GM12878 (cell line): ENCODE measurements at regions not wholly inside any gene's neighbourhood (a gene's known extent, or its start where the extent isn't known, plus 50 kb on each side); places are given as distances from the start of the nearest gene placed in this dataset.

Experiments used
- ATAC-seq: fragments of 200-7000 bp; cut with Tn5 transposase; 3 replicates; pipeline ENCODE4 v1.9.1; 2020; ENCODE audit warnings: mild to moderate bottlenecking, moderate library complexity
- BruUV-seq: library from RNA; stranded (reverse); fragments of 400-500 nt; replicated peaks from 2 replicates; lab custom pipeline; 2021; lab: Mats Ljungman, UMichigan
- CTCF ChIA-PET: fragments of 300-600 bp; sonication (Branson Sonifier 250); formaldehyde crosslinking; extraction: SDS; loops from one replicate; lab custom pipeline; 2021; ENCODE audit warnings: inconsistent platforms; lab: Yijun Ruan, JAX
- POLR2A ChIA-PET: fragments of 350-600 bp; formaldehyde crosslinking; extraction: SDS; loops from one replicate; lab custom pipeline; 2021; ENCODE audit warnings: inconsistent platforms; lab: Charles Lee
- RAD21 ChIA-PET: fragments of 300-600 bp; sonication (Branson Sonifier 250); formaldehyde crosslinking; loops from one replicate; lab custom pipeline; 2023; ENCODE audit warnings: antibody characterized with exemption; ENCODE audit not compliant: unreplicated experiment; lab: Charles Lee
- SMC1A ChIA-PET: fragments of 300-600 bp; sonication (Branson Sonifier 250); formaldehyde crosslinking; loops from one replicate; lab custom pipeline; 2023; ENCODE audit not compliant: unreplicated experiment, uncharacterized antibody; lab: Charles Lee
- DNase-seq: peaks from one replicate; pipeline ENCODE4 v3.0.0-alpha.2; 2011; ENCODE audit warnings: low read depth, low spot score
- FAIRE-seq: peaks from 3 replicates; lab custom pipeline; 2011; peaks lifted over from hg19 to GRCh38; lab: Jason Lieb, UNC
- H2AFZ ChIP-seq: 2 replicates; pipeline ENCODE4 v1.6.0; 2011; ENCODE audit warnings: low read depth, low read length, control low read depth; ENCODE audit not compliant: control insufficient read depth
- H3K27ac ChIP-seq: 2 replicates; pipeline ENCODE4 v1.5.1; 2011; ENCODE audit warnings: control low read depth; ENCODE audit not compliant: control insufficient read depth, insufficient read depth
- H3K27me3 ChIP-seq, 2 experiments: replicated peaks in 1 of 2; 2 replicates each; pipeline versions ENCODE4 v1.6.0 to v1.6.1; 2011; ENCODE audit warnings: low read length in 1 of 2; ENCODE audit not compliant: control insufficient read depth in 2 of 2, insufficient read depth in 2 of 2
- H3K36me3 ChIP-seq, 2 experiments: 2 replicates each; pipeline ENCODE4 v1.5.1; 2011; ENCODE audit warnings: low read length in 1 of 2; ENCODE audit not compliant: control insufficient read depth in 2 of 2, insufficient read depth in 2 of 2
- H3K4me1 ChIP-seq: 2 replicates; pipeline ENCODE4 v1.6.1; 2011; ENCODE audit warnings: mild to moderate bottlenecking, low read length, moderate library complexity, mixed read lengths; ENCODE audit not compliant: control insufficient read depth, insufficient read depth
- H3K4me2 ChIP-seq: 2 replicates; pipeline ENCODE4 v1.6.0; 2011; ENCODE audit warnings: control low read depth; ENCODE audit not compliant: control insufficient read depth, insufficient read depth
- H3K4me3 ChIP-seq: fragments of 200-600 bp; sonication (generic); 2 replicates; pipeline ENCODE4 v1.5.1; 2016
- H3K79me2 ChIP-seq: 2 replicates; pipeline ENCODE4 v1.6.0; 2011; ENCODE audit warnings: low read length; ENCODE audit not compliant: control insufficient read depth, insufficient read depth
- H3K9ac ChIP-seq: 2 replicates; pipeline ENCODE4 v1.8.0; 2011; ENCODE audit warnings: low read length, control low read depth, mixed read lengths; ENCODE audit not compliant: control insufficient read depth, insufficient read depth
- H3K9me3 ChIP-seq: replicated peaks from 3 replicates; pipeline ENCODE4 v1.5.1; 2011; ENCODE audit warnings: mild to moderate bottlenecking, low read length; ENCODE audit not compliant: control insufficient read depth, insufficient read depth
- H4K20me1 ChIP-seq: 2 replicates; pipeline ENCODE4 v1.6.0; 2011; ENCODE audit not compliant: control insufficient read depth, insufficient read depth
- BRCA1 ChIP-seq: IDR thresholded peaks from 2 replicates; pipeline ENCODE4 v1.6.1; 2011; ENCODE audit warnings: low read depth, low read length, improper control_type of control experiment
- CBX5 ChIP-seq: sonication (generic); IDR thresholded peaks from 2 replicates; pipeline ENCODE4 v1.6.1; 2016; ENCODE audit warnings: low read depth, moderate library complexity, mild to moderate bottlenecking, inconsistent platforms
- CEBPZ ChIP-seq: fragments of 150-350 bp; IDR thresholded peaks from 2 replicates; pipeline ENCODE4 v1.6.1; 2016; ENCODE audit warnings: low read depth, low read length
- CHD2 ChIP-seq: IDR thresholded peaks from 2 replicates; pipeline ENCODE4 v1.6.1; 2011; ENCODE audit warnings: low read depth, low read length, improper control_type of control experiment, borderline replicate concordance
- GATAD2B ChIP-seq: fragments of 450-650 bp; conservative IDR thresholded peaks from 2 replicates; pipeline ENCODE4 v1.6.1; 2017; ENCODE audit warnings: low read depth, mild to moderate bottlenecking, moderate library complexity
- HDAC2 ChIP-seq: fragments of 200-600 bp; sonication (generic); IDR thresholded peaks from 2 replicates; pipeline ENCODE4 v1.6.1; 2017
- NFYB ChIP-seq: IDR thresholded peaks from 2 replicates; pipeline ENCODE4 v1.6.1; 2011; ENCODE audit warnings: low read depth, mild to moderate bottlenecking, low read length, improper control_type of control experiment, moderate library complexity; ENCODE audit not compliant: insufficient read depth
- PRDM15 ChIP-seq: fragments of 450-650 bp; formaldehyde crosslinking; IDR thresholded peaks from 2 replicates; pipeline ENCODE4 v1.4.0; 2020; ENCODE audit warnings: mild to moderate bottlenecking, moderate library complexity
- RFX5 ChIP-seq: IDR thresholded peaks from 2 replicates; pipeline ENCODE4 v1.6.1; 2011; ENCODE audit warnings: low read depth, low read length, improper control_type of control experiment
- ZBED1 ChIP-seq: IDR thresholded peaks from 2 replicates; pipeline ENCODE4 v1.6.1; 2016; ENCODE audit warnings: borderline replicate concordance
- ZNF687 ChIP-seq: fragments of 450-650 bp; IDR thresholded peaks from 2 replicates; pipeline ENCODE4 v1.6.1; 2017; ENCODE audit warnings: mild to moderate bottlenecking, moderate library complexity
- WGBS: methylation state at CpG from one replicate; pipeline ENCODE4 v1.1.6; 2016; ENCODE audit warnings: low lambda C conversion rate; ENCODE audit not compliant: insufficient replicate concordance, insufficient coverage; ENCODE audit errors: missing lambda C conversion rate; 5-methylcytosine and 5-hydroxymethylcytosine counted together
- in situ Hi-C: fragments of 300-500 bp; cut with MboI; formaldehyde crosslinking; loops from 9 replicates; pipeline ENCODE4 v1.14.3; 2018; ENCODE audit warnings: mixed read lengths
- intact Hi-C: fragments of 100-400 bp; cut with micrococcal nuclease; formaldehyde crosslinking; loops from one replicate; pipeline ENCODE4 v1.14.2; 2022; ENCODE audit not compliant: unreplicated experiment

- WGBS: 70% methylated on average over 17 of the region's 18 CpGs
- Histone ChIP-seq H3K4me2 (no peak overlapping the region), H3K9ac (no peak overlapping the region), H3K79me2 (no peaks in the 10 kb centered on the region), H3K36me3 (no peaks in the 10 kb centered on the region), H3K9me3 (no peaks in the 10 kb centered on the region), H3K27me3 (no peaks in the 10 kb centered on the region; a peak in 1 of 4 replicates), H3K4me1 (no peaks in the 10 kb centered on the region), H4K20me1 (no peaks in the 10 kb centered on the region), H3K27ac (no peak overlapping the region), H3K4me3 (no peak overlapping the region)
- CTCF ChIA-PET: interaction anchor here (1.2 to 2.1 kb wide), 3 partner anchors 12 to 111 kb away, joined by 4 to 10 read pairs (median 4); no protein-coding TSS in a partner anchor
- ATAC-seq (no peak), FAIRE-seq (no peak), DNase-seq (no peak)
- in situ Hi-C loops (no loop called here), intact Hi-C loops (no loop called here)
- BruUV-seq: no TSS peak
- RAD21 ChIA-PET: no interaction called here
- TF ChIP-seq BRCA1 (no peak), NFYB (no peak), GATAD2B (no peak), PRDM15 (CRISPR knock-in tag) (no peak), HDAC2 (no peak), CBX5 (no peak), RFX5 (no peak), ZNF687 (no peak), CEBPZ (no peak), CHD2 (no peak), ZBED1 (no peak)
- TF ChIP-seq, all 136 proteins: peak for 0
- H2AFZ ChIP-seq: no peak overlapping the region
- ChIA-PET POLR2A (interaction anchor here (0.6 kb wide), 1 partner anchor 171 kb away, joined by 5 read pairs; no protein-coding TSS in a partner anchor), SMC1A (interaction anchor here (1.4 kb wide), 1 partner anchor 86 kb away, joined by 3 read pairs; no protein-coding TSS in a partner anchor)
These were observed 296.5 kb downstream of the MTX2 start for GRCh38 chr2:176565641-176566323.
